ENCODE measurements at regions not wholly inside any gene's neighbourhood (a gene's known extent, or its start where the extent isn't known, plus 50 kb on each side); places are given as distances from the start of the nearest gene placed in this dataset.
"Not testable (repeated sequence)": the region's sequence is repeated elsewhere in the genome, so short reads cannot be mapped to it uniquely, and the experiment has no call there.

DNA sequence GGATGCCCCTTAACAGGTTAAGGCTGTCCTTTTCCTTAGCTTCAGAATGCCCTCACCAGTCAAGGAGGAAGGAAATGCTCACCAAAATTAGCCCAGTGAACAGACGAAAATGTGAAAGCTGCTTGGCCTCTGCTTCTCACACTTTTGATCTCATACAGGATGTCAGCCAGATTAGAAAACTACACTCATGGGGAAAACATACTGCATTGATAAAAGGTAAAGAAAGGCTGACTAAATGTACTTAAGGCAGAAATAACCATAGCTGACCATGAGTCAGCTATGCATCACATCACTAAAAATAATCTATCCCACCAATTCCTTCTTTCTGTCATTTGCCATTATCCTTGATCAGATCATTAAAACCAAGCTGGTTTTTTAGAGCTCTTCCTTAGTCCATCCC, 198.4 kb upstream of the TENT5A start:
- no peak for DNase-seq

DNA sequence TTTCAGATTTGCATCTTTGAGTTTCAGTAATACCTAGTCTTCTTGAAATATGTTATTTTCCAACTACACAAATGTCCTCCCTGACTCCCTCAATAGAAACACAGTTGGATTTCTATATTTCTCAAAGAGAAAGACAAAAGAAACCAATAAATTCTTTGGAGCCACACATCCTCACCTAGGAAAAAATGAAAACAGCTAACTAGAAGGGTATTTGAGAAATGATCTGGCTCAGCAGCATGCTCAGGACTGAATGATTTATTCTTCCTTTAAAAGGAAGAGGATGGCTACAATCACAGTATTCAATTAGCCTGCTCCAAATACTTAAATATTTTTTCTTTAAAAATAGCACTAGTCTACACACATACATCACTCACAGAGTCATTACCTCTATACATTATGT, 196.4 kb upstream of the TENT5A start:
- DNase-seq: no peak

DNA sequence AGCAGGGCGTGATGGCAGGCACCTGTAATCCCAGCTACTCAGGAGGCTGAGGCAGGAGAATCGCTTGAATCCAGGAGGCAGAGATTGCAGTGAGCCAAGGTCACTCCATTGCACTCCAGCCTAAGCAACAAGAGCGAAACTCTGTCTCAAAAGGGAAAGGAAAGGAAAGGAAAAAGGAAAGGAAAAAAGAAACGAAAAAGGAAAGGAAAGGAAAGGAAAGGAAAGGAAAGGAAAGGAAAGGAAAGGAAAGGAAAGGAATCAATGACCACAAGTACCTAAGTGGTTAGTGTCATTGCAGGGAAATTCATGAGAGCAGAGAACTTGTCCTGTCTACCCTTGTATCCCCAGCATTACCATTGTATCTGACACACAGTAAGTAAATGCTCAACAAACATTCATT, 195.7 kb upstream of the TENT5A start:
- DNase-seq: not testable (repeated sequence)

DNA sequence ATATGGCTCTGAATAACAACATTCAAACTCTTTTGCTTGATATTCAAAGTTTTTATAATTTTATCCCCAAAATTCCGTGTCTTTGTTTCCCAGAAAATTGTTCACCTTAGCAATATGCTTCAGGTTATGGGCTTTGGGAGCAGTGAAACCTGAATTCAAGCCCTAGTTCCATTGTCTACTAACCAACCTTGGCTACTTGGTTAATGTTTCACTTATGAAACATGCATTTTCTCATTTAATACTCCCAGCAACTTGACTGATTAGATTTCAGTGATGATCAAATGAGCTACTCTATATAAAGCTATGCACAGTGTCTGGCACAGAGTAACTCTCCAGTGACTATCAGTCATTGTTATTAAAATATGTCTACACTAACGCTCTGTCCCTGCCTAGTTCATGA, 192.2 kb upstream of the TENT5A start:
- no peak for DNase-seq

DNA sequence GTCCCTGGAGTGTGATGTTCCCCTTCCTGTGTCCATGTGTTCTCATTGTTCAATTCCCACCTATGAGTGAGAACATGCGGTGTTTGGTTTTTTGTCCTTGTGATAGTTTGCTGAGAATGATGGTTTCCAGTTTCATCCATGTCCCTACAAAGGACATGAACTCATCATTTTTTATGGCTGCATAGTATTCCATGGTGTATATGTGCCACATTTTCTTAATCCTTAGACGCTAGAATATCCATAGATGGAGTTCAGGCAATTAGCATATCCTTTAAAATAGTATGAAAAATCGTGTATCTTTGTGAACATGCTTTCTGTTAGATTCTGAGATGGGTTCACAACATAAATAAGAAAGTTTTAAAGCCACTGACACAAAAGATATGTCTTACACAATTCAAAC, 190.4 kb upstream of the TENT5A start:
- DNase-seq: not testable (repeated sequence)

DNA sequence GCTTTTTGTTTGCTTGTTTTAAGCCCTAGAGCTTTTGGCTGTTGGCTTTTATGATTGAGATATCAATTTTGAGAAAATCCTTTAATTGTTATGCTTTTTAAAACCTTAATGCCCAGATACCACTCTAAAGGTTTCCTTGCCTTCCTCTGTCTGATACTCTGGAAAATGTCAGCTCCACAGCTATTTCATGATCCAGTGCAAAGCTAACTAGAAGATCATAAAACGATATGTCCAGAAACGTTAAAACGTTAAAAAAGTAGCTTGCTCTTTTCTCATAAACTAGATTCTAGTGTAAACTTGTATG, 189.5 kb upstream of the TENT5A start:
- no peak for DNase-seq

DNA sequence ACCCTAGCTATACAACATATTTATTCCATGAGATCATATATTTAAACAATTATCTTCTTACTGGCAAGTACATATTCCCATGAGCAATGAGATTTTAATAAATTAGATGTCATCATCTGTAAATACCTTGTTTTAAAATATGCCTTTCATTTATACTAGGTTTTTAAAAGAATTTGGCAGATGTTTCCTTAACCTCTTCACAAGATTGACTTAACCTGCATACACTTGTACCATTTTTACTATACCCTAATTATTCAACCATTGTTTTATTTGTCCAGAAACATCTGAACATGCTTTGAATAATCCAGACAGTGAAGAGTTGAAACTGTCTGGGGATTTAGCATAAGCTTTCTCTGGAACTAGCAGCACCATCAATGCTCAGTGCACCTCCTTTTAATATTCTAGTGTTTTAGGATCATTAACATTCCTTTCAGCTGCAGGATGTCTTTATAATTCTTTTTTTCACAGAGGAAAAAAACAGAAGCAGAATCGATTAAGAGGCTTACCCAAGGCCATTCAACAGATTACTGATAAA, 188.0 kb upstream of the TENT5A start:
- no peak for DNase-seq

DNA sequence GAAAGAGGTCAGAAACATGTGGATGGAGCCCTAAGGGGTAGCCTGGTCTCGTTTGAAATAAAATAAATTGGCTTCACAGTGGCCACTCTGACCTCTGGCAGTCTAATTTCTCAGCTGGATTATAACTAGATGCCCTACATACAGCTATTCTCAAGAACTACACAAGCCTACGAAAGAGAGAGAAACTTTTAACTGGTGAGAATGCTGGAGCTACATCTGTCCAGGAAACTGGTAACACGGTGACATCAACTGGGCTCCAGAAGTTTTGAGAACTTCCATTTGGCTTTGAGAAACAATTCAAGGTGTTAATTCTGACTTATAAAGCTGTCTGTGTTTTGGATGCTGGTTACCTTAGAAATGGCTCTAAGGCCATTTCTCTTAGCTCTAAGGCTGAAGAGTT, 187.3 kb upstream of the TENT5A start:
- no peak for DNase-seq

DNA sequence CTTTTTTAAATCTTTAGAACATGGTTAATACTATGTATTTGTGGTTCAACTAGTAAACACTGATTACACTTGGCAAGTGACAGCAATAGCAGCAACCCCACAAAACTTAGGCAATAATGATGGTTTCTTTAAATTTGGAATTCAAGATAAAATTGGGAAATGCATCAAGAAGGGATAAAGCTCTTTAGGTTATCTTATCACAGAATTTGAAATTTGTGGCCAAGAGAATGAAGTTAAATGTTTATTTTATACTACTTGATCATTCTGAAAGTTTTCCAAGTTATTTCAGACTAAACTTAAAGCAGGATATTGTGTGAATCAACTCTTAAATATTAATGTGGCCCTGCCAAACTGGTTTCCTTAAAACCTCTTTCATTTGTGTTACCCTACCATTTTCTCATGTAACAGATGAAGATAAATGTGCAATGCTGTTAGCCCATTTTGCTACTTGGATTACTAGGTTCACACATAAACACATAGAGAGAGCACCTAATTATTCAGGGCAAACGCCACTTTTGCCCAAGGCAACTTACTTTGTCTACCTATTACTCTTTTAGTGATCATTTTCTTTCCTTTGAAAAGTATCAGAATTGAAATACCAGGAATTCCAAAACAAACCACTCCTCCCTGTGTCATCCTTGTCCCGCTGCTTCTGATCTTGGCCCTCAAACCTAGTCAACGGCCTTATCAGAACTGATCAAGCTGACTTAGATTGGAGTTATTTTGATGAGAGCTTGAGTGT, 186.7 kb upstream of the TENT5A start:
- DNase-seq: no peak

DNA sequence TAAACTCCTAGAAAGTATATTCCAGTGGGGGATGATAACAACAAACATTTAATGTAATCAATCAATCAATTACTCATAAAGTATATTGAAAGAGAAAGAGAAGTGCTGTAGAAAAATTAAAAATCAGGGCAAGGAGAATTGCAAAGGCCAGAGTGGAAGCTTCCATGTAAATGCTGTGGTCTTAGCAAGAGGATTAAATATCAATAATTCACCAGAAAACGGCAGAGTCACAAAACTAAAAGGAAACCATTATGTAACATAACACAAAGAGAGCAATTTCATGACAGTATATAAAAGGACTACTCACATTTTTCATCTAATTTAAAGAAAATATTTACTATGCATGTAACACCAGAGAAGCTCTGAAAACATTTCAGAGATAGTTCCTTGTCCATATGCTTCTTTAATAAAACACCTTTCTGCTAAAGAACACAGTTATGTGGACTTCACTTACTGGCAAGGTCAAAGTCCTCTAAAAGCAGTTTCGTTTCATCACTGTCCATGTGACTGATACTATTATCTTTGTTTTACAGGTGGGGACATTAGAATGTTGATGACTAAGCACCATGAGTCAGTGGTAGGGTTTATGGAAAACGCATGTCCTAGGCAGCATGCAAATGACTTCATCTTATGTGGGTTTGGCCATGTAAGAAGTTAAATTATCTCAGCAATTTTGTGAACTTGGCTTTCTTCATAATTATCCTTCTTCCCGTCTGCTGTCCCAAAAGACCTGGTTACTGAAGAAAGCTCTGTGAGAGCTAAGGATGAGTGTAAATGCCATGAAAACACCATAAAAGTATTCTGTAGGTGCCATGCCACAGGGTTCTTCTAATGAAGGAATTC, 185.8 kb upstream of the TENT5A start:
- no peak for DNase-seq

DNA sequence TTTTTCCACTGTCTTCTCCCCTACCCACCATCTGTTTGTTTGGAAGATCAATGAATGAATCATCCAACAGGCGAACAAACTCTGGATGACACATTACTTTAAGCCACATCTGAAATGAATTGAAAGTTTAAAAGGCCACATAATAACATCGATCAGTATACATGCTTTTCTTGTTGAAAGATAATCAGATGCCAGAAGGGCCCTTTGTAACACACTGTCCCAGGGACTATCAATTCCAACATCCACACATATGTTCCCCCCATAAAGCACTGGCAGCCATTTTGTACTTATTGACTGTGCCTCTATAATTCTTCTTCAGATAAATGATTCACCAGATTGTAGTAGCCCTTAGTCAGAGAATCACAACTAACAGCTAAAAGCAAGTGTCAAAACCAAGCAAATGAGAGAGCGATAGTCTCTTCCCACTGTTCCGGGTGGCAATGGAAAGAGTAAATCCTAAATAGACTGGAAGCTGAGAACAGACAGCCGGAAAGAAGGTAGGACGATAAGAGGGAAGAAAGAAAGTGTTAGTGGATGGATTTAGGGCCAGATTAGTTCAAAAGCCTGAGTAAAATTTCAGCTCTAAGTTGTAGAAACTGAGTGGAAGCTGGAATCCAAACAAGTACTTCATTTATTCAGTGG, 184.9 kb upstream of the TENT5A start:
- DNase-seq: no peak

DNA sequence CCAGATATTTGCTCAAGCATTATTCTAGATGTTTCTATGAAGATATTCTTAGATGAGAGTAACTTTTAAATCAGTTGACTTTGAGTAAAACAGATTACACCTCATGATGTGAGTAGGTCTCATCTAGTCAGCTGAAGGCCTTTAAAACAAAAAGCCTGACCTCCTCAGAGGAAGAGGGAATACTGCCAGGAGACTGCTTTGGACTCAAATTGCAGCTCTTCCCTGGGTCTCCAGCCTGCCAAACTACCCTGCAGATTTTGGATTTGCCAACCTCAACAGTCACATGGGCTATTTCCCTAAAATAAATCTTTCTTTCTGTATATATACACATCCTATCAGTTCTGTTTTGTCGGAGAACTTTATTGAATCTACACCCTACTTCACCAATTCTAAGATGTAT, 182.5 kb upstream of the TENT5A start:
- no peak for DNase-seq

DNA sequence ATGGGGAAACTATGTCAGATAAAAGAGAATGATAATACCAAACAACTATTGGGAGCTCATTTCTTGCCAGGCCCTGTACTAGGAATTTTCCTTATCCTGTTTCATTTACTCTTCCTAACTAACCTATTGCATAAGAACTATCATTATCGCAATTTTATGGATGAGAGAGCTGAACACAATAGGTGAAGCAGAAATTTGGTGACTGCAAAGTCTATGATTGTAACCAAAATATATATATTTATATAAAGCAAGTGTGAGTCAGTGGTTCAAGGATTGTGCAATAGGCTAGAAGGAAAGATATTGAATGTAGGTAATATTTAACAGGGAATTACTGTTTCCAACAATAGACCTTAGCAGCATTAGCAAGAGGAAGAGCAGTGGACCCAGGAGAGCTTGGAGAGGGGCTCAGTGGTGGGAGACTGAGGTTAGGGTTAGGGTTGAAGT, 181.1 kb upstream of the TENT5A start:
- no peak for DNase-seq

DNA sequence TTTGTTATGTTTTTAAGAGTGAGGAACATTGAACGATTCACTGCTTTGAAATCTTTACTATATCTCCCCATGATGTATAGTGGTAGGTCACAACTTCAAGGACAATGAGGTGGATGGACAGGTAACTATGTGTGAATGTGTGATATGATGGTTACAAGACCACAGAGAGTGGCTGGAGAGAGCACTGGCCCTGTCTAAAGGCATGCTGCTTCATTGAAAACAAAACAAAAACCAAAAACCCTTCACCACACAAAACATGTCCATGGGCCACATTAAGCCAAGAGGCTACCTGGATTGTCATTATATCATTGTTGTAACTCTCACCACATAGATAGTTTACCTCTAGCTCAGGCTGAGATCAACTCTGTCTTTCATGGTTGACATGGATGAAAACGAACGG, 180.6 kb upstream of the TENT5A start:
- no peak for DNase-seq

DNA sequence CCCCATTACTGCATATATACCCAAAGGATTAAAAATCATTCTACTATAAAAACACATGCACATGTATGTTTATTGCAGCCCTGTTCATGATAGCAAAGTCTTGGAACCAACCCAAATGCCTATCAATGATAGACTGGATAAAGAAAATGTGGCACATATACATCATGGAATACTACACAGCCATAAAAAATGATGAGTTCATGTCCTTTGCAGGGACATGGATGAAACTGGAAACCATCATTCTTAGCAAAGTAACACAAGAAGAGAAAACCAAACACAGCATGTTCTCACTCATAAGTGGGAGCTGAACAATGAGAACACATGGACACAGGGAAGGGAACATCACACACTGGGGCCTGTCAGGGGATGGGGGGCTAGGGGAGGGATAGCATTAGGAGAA, 180.0 kb upstream of the TENT5A start:
- DNase-seq: not testable (repeated sequence)

DNA sequence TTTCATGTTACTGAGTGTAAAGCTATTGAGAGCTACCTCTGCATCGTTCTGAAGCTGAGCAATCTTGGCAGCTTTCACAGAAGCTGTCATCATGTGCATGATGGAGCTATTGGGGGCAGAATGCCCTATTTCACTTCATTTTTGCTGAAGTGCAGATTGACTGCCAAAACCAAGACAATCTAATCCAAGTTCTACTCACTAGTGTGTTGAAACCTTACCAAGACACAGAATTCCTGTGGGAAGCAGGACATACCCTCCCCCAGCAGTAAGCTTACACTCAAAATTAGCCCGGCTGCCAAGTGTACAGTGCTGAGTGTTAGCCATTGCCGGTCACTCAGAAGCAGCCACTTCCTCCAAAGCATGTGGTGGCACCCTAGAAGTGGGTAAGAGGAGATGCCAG, 177.3 kb upstream of the TENT5A start:
- DNase-seq: no peak

DNA sequence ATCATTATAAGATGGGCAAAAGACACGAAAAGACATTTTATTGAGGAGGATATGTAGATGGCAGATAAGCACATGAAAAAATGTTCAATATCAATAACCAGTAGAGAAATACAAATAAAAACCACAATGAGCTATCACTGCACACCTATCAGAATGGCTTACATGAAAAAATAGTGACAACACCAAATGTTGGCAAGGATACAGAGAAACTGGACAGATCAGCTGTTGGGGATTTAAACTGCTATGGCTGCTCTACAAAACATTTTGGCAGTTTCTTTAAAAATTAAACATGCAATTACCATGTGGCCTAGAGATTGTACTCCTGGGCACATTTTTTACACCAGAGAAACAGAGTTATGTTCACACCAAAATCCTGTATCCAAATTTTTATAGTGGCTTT, 172.7 kb upstream of the TENT5A start:
- no peak for DNase-seq

DNA sequence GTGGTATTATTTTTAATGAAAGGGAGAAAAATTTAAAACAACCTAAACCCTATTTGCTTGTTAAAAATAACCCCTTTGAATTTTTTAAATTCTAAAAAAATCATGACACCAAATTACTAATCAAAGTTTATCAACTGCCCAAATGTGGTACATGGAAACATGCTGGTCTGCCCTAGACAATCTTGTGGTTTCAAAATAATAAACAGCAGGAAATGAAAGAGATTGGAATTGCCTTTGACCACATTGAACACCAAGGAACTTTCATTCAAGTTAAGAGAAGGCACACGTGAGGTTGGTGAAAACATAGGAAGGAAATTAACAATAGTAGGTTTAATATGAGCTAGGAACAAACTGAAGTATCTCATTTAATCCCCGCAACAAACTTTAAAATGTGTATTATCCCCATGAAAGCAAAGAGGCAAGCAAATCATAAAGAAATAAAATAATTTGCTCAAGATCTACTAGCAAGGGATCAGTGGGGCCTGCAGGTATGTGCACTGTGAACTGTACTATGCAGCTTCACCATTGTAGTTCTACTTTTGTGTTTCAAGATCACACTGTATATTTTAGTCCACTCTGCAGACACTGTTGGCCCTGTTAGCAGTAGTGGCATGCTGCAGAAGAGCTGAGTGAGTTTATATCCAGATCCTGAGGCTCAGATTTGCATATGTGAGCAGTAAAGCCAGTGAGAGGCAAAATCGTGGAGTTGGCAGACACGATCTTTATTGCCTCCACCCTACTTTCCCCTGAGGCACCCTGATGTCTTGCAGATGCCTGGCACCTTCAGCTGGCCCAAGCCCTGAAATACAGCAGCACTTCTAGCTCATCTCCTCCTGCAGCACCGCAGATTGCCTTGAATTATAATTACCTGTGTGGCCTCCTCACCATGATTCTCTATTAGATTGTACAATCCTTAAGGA, 157.8 kb upstream of the TENT5A start:
- no peak for DNase-seq

DNA sequence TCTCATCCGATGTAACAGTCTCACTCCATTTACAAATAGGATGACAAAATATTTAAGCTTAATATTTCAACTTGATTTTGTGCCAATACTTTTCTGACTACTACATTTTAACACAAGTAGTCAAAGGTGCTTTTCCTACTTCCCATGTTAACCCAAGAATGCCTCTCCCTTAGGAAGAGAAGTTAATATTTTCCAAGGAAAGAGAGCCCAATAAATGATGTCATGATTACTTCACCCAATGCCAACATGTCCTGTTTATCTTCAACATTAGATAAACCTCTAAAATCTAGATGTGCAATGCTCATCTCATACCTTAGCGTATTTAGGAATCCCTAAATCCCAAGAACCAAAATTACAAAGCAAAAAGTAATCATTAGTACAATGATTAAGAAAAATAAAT, 156.7 kb upstream of the TENT5A start:
- no peak for DNase-seq

DNA sequence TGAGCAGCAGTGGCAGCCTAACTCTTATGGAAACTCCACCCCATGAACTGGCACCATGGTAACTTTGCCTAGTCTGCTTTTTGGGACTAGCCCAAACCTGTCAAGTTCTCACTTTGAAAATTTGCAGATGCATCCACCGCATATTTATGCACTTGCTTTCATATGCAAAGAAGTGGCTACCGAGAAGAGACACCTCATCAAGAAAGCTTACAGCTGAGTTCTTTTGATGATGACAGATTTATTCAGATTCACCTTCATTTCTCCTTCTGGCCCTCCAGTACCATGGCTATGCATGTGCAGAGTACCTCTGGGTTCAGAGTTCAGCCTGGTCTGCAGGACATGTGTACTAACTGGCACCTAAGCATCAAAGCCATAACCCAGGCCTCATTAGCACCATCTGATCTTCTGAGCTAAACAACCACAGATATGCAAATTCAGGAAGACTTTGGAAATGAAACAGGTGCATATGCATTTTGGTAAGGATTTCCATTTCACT, 154.3 kb upstream of the TENT5A start:
- no peak for DNase-seq

DNA sequence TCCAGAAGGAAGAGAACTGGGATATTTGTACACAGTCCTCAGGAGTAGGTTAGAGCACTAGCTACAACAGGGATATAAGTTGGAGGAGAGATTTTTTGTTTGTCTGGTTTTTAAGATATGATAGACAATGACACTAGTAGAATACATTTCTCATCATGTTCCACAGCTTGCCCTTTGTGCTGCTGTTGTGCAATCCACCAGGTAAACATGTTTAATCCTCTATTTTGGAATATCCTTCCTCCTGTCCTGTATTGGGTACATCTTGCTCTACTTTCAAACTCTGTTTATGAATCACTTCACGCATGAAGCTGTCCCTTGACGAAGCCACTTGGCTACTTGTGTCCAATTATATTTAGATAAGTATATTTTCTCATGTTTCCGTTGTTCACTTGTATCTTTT, 153.6 kb upstream of the TENT5A start:
- DNase-seq: no peak

DNA sequence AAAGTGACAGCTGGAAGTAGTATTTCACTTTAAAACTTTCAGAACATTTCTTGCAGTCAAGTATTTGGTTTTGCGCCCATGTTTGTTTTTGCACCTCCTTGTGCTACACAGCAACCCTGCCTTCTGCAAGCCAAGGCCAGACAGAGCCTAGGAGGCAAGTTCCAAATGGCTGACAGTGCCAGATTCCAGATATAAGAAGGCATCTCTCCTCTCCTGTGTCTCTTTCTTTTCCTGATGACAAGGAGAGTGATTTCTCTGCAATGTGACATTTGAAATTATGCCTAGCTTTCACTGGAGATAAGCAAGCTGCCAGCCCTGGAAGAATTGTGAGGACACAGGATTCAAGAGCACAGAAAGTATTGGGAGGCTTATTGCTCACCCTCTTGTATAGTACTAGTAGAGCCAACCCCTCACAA, 149.1 kb upstream of the TENT5A start:
- DNase-seq: no peak

DNA sequence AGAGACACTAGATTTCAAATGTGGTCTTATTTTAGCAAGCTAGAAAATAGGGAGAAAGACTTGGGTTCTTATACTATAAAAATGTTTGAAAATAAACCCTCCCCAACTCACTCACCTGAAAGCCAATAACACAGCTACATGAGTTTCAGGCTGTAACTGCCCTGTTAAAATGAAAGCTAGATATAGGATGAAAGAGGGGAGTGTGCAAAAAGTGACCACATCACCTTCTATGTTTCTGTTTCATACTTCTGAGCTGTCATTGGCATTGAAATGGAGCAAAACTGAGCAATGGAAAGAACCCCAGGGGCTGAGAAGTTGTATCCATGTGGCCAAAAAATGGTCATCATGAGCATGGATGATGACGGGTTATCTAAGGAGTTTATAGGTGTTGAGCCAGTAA, 148.1 kb upstream of the TENT5A start:
- DNase-seq: no peak

All from stimulated activated CD4-positive, alpha-beta T cell treated with anti-CD3 and anti-CD28 coated beads, Interleukin-1b, Interleukin-23, amount 100 ng/mL, for 48 hours (primary cell).